ENCODE measurements at regions not wholly inside any gene's neighbourhood (a gene's known extent, or its start where the extent isn't known, plus 50 kb on each side); places are given as distances from the start of the nearest gene placed in this dataset.

GRCh38 chr13:85249151-85249550 lies 550.1 kb downstream of the SLITRK6 start:
- no peak for DNase-seq (ENCODE audit: extremely low read depth in 1 of 2, low read depth in 1 of 2)

GRCh38 chr13:85247780-85248179 lies 551.4 kb downstream of the SLITRK6 start:
- DNase-seq (ENCODE audit: extremely low read depth in 1 of 2, low read depth in 1 of 2), result no peak

- no peak for DNase-seq (ENCODE audit: extremely low read depth in 1 of 2, low read depth in 1 of 2)
Observed at GRCh38 chr13:85243831-85244230, 555.4 kb downstream of the SLITRK6 start.

GRCh38 chr13:85241060-85241459 lies 558.2 kb downstream of the SLITRK6 start:
- no peak for DNase-seq (ENCODE audit: extremely low read depth in 1 of 2, low read depth in 1 of 2)

GRCh38 chr13:85236413-85236812 lies 562.8 kb downstream of the SLITRK6 start:
- no peak for DNase-seq (ENCODE audit: extremely low read depth in 1 of 2, low read depth in 1 of 2)

- no peak for DNase-seq (ENCODE audit: extremely low read depth in 1 of 2, low read depth in 1 of 2)
Observed at GRCh38 chr13:85230691-85231093, 568.5 kb downstream of the SLITRK6 start.

GRCh38 chr13:85228692-85229091 lies 570.5 kb downstream of the SLITRK6 start:
- no peak for DNase-seq (ENCODE audit: extremely low read depth in 1 of 2, low read depth in 1 of 2)

- no peak for DNase-seq (ENCODE audit: extremely low read depth in 1 of 2, low read depth in 1 of 2)
Observed at GRCh38 chr13:85223883-85224656, 575.1 kb downstream of the SLITRK6 start.

- DNase-seq (ENCODE audit: extremely low read depth in 1 of 2, low read depth in 1 of 2), result no peak
Observed at GRCh38 chr13:85216576-85216975, 582.6 kb downstream of the SLITRK6 start.

GRCh38 chr13:85212692-85213091 lies 586.5 kb downstream of the SLITRK6 start:
- no peak for DNase-seq (ENCODE audit: extremely low read depth in 1 of 2, low read depth in 1 of 2)

GRCh38 chr13:85204668-85205344 lies 594.4 kb downstream of the SLITRK6 start:
- DNase-seq (ENCODE audit: extremely low read depth in 1 of 2, low read depth in 1 of 2), result no peak

- no peak for DNase-seq (ENCODE audit: extremely low read depth in 1 of 2, low read depth in 1 of 2)
Observed at GRCh38 chr13:85197431-85197830, 601.8 kb downstream of the SLITRK6 start.

- DNase-seq (ENCODE audit: extremely low read depth in 1 of 2, low read depth in 1 of 2), result no peak
Observed at GRCh38 chr13:85194482-85194881, 604.7 kb downstream of the SLITRK6 start.

- no peak for DNase-seq (ENCODE audit: extremely low read depth in 1 of 2, low read depth in 1 of 2)
Observed at GRCh38 chr13:85191996-85192718, 607.1 kb downstream of the SLITRK6 start.

GRCh38 chr13:85186356-85187045 lies 612.7 kb downstream of the SLITRK6 start:
- no peak for DNase-seq (ENCODE audit: extremely low read depth in 1 of 2, low read depth in 1 of 2)

GRCh38 chr13:85174291-85174690 lies 624.9 kb downstream of the SLITRK6 start:
- DNase-seq (ENCODE audit: extremely low read depth in 1 of 2, low read depth in 1 of 2), result no peak

GRCh38 chr13:85170372-85170771 lies 628.8 kb downstream of the SLITRK6 start:
- DNase-seq (ENCODE audit: extremely low read depth in 1 of 2, low read depth in 1 of 2), result no peak

GRCh38 chr13:85166891-85167290 lies 632.3 kb downstream of the SLITRK6 start:
- DNase-seq (ENCODE audit: extremely low read depth in 1 of 2, low read depth in 1 of 2), result no peak

- no peak for DNase-seq (ENCODE audit: extremely low read depth in 1 of 2, low read depth in 1 of 2)
Observed at GRCh38 chr13:85163063-85163462, 636.2 kb downstream of the SLITRK6 start.

GRCh38 chr13:85148009-85148408 lies 651.2 kb downstream of the SLITRK6 start:
- DNase-seq (ENCODE audit: extremely low read depth in 1 of 2, low read depth in 1 of 2), result no peak

- DNase-seq (ENCODE audit: extremely low read depth in 1 of 2, low read depth in 1 of 2), result no peak
Observed at GRCh38 chr13:85142351-85142927, 656.8 kb downstream of the SLITRK6 start.
